ENCODE measurements at regions not wholly inside any gene's neighbourhood (a gene's known extent, or its start where the extent isn't known, plus 50 kb on each side); places are given as distances from the start of the nearest gene placed in this dataset.

- TF ChIP-seq CTCF (IDR thresholded peaks at IDR 0.05) (no peak), POLR2A (IDR thresholded peaks at IDR 0.05) (no peak)
Measured at GRCh38 chr6:134640229-134640628, 309.7 kb downstream of the ALDH8A1 start.

Measured in prostate gland (tissue), 2 donors.